CD4-positive, alpha-beta T cell treated with Interleukin-17A for 1 hour (primary cell): ENCODE measurements at regions not wholly inside any gene's neighbourhood (a gene's known extent, or its start where the extent isn't known, plus 50 kb on each side); places are given as distances from the start of the nearest gene placed in this dataset.
"Not testable (repeated sequence)": the region's sequence is repeated elsewhere in the genome, so short reads cannot be mapped to it uniquely, and the experiment has no call there.

Experiments used
- DNase-seq: peaks from one replicate; pipeline ENCODE4 v3.0.0-alpha.2; 2020

DNA sequence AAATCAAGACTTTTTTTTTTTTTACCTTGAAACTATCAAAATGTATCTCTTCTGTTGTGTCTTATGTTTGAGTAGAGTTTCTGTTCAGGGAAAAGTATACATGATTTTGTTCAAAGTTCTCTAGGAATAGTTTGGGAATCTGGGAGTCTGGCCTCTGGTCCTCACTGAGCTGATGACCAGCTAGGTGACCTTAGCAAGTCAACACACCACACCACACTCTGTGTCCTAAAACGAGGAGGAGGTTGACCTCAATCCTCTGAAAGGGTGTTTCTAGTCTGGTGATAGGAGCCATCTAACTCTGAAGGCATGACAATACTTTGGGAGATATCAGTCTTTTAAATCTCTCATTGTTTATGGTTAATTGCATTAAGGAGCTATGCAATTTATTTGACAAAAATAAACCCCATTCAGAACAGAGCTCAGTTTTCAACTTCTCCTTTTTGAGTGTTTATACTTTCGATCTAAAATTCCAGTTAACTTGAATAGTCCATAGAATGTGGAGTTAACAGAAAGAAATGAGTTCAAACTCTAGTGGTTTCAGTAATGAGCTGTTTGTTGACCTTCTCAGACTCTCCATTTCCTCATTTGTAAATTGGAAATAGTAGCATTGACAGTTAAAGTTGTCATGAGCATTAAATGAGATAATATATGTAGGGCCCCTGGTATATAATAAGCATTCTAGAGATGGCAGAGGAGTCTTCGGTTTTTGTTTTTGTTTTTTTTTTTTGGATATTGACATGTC lies 112.2 kb upstream of the LRRN1 start:
- no peak for DNase-seq

GRCh38 chr3:3685721-3686120 lies 113.5 kb upstream of the LRRN1 start:
- no peak for DNase-seq

DNA sequence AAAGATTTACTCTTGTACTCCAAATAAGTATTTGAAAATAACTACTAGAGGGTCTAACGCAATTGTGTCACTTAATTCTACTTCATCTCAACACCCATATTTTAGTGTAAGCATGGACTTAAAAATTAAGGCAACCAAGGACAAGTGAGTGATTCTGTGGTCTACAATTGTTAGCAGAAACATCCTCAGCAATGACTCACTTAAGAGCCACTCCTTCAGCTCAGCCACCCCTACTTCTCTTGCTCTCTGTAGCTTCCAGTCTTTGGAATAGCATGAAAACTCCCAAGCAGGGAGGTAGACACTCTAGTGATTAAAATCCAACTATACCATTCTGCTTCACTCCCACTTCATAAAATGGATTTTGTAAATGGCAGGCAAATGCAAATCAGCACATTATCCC lies 116.0 kb upstream of the LRRN1 start:
- no peak for DNase-seq

- DNase-seq, result no peak
Observed at GRCh38 chr3:3675801-3676200, 123.4 kb upstream of the LRRN1 start.

GRCh38 chr3:3675186-3675585 lies 124.0 kb upstream of the LRRN1 start:
- DNase-seq, result no peak

GRCh38 chr3:3666664-3667063 lies 132.6 kb upstream of the LRRN1 start:
- DNase-seq, result no peak

GRCh38 chr3:3665961-3666640 lies 133.1 kb upstream of the LRRN1 start:
- no peak for DNase-seq

- no peak for DNase-seq
Observed at GRCh38 chr3:3665546-3665945, 133.7 kb upstream of the LRRN1 start.

GRCh38 chr3:3664935-3665334 lies 134.3 kb upstream of the LRRN1 start:
- no peak for DNase-seq

DNA sequence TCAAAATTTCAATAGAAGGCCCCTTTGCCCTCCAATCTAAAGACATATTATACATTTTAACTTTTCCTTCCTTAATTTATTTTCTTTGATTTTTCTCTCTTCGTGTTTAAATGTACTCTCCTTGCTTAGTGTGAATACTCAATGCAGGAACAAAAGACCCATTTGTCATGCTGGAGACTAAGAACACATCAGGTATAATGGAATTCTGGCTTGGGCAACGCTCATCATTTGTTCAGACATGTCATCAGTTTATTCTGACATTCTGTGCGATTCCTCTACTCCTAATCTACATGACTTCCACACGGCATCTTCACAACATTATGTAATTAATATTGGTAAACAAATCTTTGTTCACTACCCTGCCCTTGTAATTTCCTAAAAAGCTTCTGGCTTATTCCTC lies 136.6 kb upstream of the LRRN1 start:
- no peak for DNase-seq

DNA sequence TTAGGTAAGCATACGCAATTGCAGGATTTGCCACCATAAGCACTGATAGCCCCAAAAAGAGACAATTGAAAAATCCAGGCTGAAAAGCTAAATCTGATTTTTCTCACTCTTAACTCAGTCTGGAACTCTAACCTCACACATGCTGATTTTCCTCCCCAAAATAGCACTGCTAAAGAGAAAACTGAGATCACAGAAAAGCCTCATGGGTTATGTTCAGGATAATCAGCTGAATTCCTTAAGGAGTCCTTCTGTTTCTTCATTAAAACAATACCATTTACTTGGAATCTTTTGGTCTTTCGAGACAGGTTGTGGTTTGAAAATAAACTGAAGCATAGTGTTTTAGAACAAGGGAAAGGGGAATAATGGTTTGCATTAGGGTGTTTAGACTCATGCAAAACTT lies 144.3 kb upstream of the LRRN1 start:
- no peak for DNase-seq

- DNase-seq, result no peak
Observed at GRCh38 chr3:3648988-3649679, 150.1 kb upstream of the LRRN1 start.

DNA sequence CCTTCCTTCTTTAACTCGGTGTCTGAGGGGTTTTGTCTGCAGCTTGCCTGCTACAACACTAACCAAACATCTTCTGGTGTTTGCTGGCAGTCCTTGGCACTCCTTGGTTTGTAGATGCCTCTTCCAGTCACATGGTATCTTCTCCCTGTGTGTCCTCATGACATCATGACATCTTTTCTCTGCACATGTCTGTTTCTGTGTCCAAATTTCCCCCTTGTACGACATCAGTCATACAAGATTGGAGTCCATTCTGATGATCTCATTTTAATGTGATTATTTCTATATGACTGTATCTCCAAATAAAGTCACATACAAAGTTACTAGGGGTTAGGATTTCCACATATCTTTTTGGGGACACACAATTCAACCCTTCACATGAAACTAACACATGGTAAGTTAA lies 152.3 kb upstream of the LRRN1 start:
- no peak for DNase-seq

GRCh38 chr3:3646103-3646844 lies 153.0 kb upstream of the LRRN1 start:
- DNase-seq, result not testable (repeated sequence)

- DNase-seq, result no peak
Observed at GRCh38 chr3:3641877-3642455, 157.3 kb upstream of the LRRN1 start.

DNA sequence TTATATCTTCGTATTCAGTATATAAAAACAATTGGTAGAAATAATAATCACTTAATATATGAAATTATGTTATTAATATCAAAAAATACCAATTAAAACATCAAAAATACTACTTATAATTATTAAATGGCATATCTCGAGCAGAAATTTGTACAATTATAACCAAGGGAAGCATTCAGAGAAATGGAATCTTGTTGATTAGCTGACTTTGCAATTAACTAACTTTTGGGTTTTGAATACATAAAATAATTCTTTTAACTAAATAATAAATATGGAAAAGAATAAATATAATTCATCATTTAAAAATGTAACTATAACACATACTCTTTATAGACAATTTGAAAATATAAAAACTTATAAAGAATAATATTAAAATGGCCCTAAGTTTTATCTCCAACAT lies 160.2 kb upstream of the LRRN1 start:
- no peak for DNase-seq

DNA sequence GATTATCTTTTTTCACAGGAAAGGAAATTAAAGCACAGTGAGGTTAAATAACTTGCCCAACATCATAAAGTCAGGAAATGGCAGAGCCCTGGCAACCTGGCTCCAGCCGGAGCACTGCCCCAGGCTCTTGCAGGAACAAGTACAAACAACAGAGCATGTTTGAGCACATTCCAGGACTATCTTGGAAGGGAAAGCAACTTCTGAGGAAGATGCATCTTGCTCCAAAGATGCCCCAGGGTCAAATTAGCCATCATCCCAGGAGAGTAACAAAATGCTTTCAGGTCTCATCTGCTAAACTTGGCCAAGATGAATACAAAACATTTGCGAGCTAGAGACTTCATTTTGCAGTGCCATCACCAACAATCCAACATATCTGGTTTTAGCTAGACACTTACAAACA lies 162.4 kb upstream of the LRRN1 start:
- DNase-seq, result no peak

- DNase-seq, result no peak
Observed at GRCh38 chr3:3635109-3635508, 164.1 kb upstream of the LRRN1 start.

- no peak for DNase-seq
Observed at GRCh38 chr3:3634326-3634725, 164.9 kb upstream of the LRRN1 start.

DNA sequence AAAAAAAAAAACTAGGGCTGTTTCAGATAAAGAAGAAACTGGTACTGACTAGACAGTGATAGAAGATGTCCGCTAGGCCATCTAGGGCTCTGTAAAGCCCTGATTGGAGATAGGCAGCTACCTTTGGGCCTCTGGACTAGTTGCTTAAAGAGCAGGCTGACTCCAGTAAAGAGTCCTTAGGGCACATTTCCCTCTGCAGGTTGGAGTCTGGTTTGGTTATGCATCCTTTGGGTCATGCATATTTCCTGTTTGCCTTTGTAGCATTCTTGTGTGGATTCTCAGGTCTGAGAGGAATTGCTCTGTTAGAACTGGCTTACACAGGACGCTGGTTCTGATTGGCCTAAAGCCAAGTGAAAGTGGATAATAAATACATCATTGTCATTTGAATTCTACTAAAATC lies 165.5 kb upstream of the LRRN1 start:
- DNase-seq, result no peak

- no peak for DNase-seq
Observed at GRCh38 chr3:3632449-3632848, 166.8 kb upstream of the LRRN1 start.

DNA sequence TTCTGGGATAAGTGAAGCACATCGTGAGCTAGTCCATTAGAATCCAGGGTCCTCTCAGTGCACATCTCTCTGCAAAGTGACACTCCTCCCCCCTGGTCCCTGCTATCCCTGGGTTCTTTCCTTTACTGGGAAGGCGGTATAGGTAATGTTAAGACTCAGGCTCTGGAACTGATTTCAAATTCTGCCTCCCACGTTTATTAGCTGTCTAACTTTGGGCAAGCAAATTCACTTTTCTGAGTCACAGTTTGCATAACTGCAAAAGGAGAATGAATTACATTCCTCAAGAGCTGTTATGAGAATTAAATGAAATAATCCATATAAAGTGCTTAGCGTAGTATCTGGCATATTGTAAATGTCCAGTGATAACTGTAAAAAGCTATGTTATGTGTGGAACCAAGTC lies 168.1 kb upstream of the LRRN1 start:
- no peak for DNase-seq

- no peak for DNase-seq
Observed at GRCh38 chr3:3629911-3630310, 169.3 kb upstream of the LRRN1 start.
